H1 (cell line): ENCODE measurements at regions not wholly inside any gene's neighbourhood (a gene's known extent, or its start where the extent isn't known, plus 50 kb on each side); places are given as distances from the start of the nearest gene placed in this dataset.

Experiments used
- CTCF ChIA-PET: fragments of 300-600 bp; sonication (Branson Sonifier 250); formaldehyde crosslinking; loops from one replicate; lab custom pipeline; 2021; ENCODE audit not compliant: partially characterized antibody; lab: Charles Lee
- POLR2A ChIA-PET: fragments of 300-600 bp; sonication (Branson Sonifier 250); formaldehyde crosslinking; loops from one replicate; lab custom pipeline; 2021; ENCODE audit warnings: inconsistent platforms; ENCODE audit not compliant: partially characterized antibody; lab: Charles Lee
- DNase-seq, 2 experiments: peaks; one replicate each; pipeline versions ENCODE4 v3.0.0 to v3.0.0-alpha.2; 2010 to 2022; ENCODE audit warnings: low spot score in 2 of 2, low read depth in 1 of 2, mixed read lengths in 1 of 2
- FAIRE-seq: peaks from 2 replicates; lab custom pipeline; 2011; peaks lifted over from hg19 to GRCh38; lab: Jason Lieb, UNC
- H2AFZ ChIP-seq: 2 replicates; pipeline ENCODE4 v1.8.1; 2012; ENCODE audit warnings: low read length, inconsistent platforms
- H2AK5ac ChIP-seq: 2 replicates; pipeline ENCODE4 v1.6.1; 2013; ENCODE audit warnings: low read depth, low read length
- H2BK120ac ChIP-seq: replicated peaks from 2 replicates; pipeline ENCODE3; 2013; ENCODE audit warnings: low read depth, low read length, inconsistent platforms
- H2BK12ac ChIP-seq: 2 replicates; pipeline ENCODE4 v1.6.1; 2013; ENCODE audit warnings: low read depth, low read length
- H2BK15ac ChIP-seq: 2 replicates; pipeline ENCODE4 v1.6.1; 2013; ENCODE audit warnings: low read length
- H2BK20ac ChIP-seq: 2 replicates; pipeline ENCODE4 v1.6.1; 2013; ENCODE audit warnings: low read length
- H2BK5ac ChIP-seq: 2 replicates; pipeline ENCODE4 v1.6.1; 2013; ENCODE audit warnings: low read depth, low read length
- H3K14ac ChIP-seq: 2 replicates; pipeline ENCODE4 v1.6.1; 2013; ENCODE audit warnings: inconsistent platforms; ENCODE audit not compliant: insufficient read length
- H3K18ac ChIP-seq: 2 replicates; pipeline ENCODE4 v1.6.1; 2013; ENCODE audit warnings: low read length; ENCODE audit errors: extremely low read depth
- H3K23ac ChIP-seq: 2 replicates; pipeline ENCODE4 v1.6.1; 2013; ENCODE audit warnings: inconsistent platforms; ENCODE audit not compliant: insufficient read length
- H3K23me2 ChIP-seq: 2 replicates; pipeline ENCODE4 v1.6.1; 2013; ENCODE audit warnings: low read depth, low read length
- H3K27ac ChIP-seq: 2 replicates; pipeline ENCODE4 v1.6.1; 2011; ENCODE audit warnings: low read depth, low read length, inconsistent platforms
- H3K27me3 ChIP-seq, 4 experiments: replicated peaks in 1 of 4; 1 replicate in 1 of 4; 2 replicates in 3 of 4; pipeline versions ENCODE4 v1.6.1 to v1.8.1; 2011 to 2013; ENCODE audit warnings: low read length in 3 of 4, mild to moderate bottlenecking in 3 of 4, inconsistent platforms in 2 of 4, mixed read lengths in 2 of 4, moderate library complexity in 1 of 4; ENCODE audit not compliant: control insufficient read depth in 3 of 4, insufficient read depth in 3 of 4; ENCODE audit errors: extremely low read depth in 1 of 4
- H3K36me3 ChIP-seq, 4 experiments: 2 replicates each; pipeline versions ENCODE4 v1.6.1 to v1.8.1; 2011 to 2013; ENCODE audit warnings: mild to moderate bottlenecking in 4 of 4, low read length in 3 of 4, moderate library complexity in 2 of 4, control low read depth in 1 of 4, inconsistent platforms in 1 of 4; ENCODE audit not compliant: insufficient read depth in 4 of 4, control insufficient read depth in 2 of 4
- H3K4ac ChIP-seq: replicated peaks from 2 replicates; pipeline ENCODE3; 2013; ENCODE audit warnings: low read length, low read depth, mixed read lengths, inconsistent platforms; ENCODE audit not compliant: insufficient read length
- H3K4me1 ChIP-seq, 4 experiments: replicated peaks in 1 of 4; 1 replicate in 1 of 4; 2 replicates in 3 of 4; pipeline versions ENCODE4 v1.6.1 to v1.8.1; 2011 to 2013; ENCODE audit warnings: low read length in 3 of 4, inconsistent platforms in 2 of 4, mixed read lengths in 1 of 4; ENCODE audit not compliant: insufficient read depth in 4 of 4, control insufficient read depth in 3 of 4
- H3K4me2 ChIP-seq, 2 experiments: 2 replicates each; pipeline versions ENCODE4 v1.6.1 to v1.8.1; 2011 to 2013; ENCODE audit warnings: low read depth in 2 of 2, low read length in 2 of 2, control low read depth in 1 of 2, inconsistent platforms in 1 of 2, mild to moderate bottlenecking in 1 of 2; ENCODE audit not compliant: insufficient read depth in 1 of 2
- H3K4me3 ChIP-seq, 4 experiments: fragments of 200-600, 300-600 bp in 1 of 4; sonication (generic), shearing (Covaris generic), sonication (Bioruptor Twin) in 1 of 4; 2 replicates each; pipeline versions ENCODE4 v1.5.1 to v1.8.1; 2011 to 2016; ENCODE audit warnings: low read length in 4 of 4, low read depth in 3 of 4, control low read depth in 2 of 4, inconsistent platforms in 2 of 4, mild to moderate bottlenecking in 2 of 4, mixed read lengths in 1 of 4, moderate library complexity in 1 of 4; ENCODE audit not compliant: insufficient read depth in 2 of 4; ENCODE audit errors: extremely low read depth in 1 of 4
- H3K56ac ChIP-seq: replicated peaks from 2 replicates; pipeline ENCODE3; 2013; ENCODE audit warnings: low read depth, mild to moderate bottlenecking, mixed read lengths, low read length, inconsistent platforms; ENCODE audit not compliant: insufficient read length
- H3K79me1 ChIP-seq: 2 replicates; pipeline ENCODE4 v1.6.1; 2013; ENCODE audit warnings: low read depth, low read length, control low read depth
- H3K79me2 ChIP-seq, 2 experiments: 2 replicates each; pipeline versions ENCODE4 v1.6.1 to v1.8.1; 2012 to 2013; ENCODE audit warnings: low read length in 2 of 2, mild to moderate bottlenecking in 2 of 2, inconsistent platforms in 1 of 2; ENCODE audit not compliant: insufficient read depth in 2 of 2, control insufficient read depth in 1 of 2
- H3K9ac ChIP-seq, 4 experiments: replicated peaks in 1 of 4; 1 replicate in 1 of 4; 2 replicates in 3 of 4; pipeline versions ENCODE4 v1.6.1 to v1.8.1; 2011 to 2013; ENCODE audit warnings: low read depth in 3 of 4, low read length in 3 of 4, control low read depth in 2 of 4, mild to moderate bottlenecking in 2 of 4, moderate library complexity in 2 of 4, inconsistent platforms in 1 of 4; ENCODE audit errors: extremely low read depth in 1 of 4
- H3K9me3 ChIP-seq, 2 experiments: 2 replicates each; pipeline versions ENCODE4 v1.6.1 to v1.8.1; 2012 to 2013; ENCODE audit warnings: mild to moderate bottlenecking in 2 of 2, moderate library complexity in 2 of 2, control low read depth in 1 of 2, inconsistent platforms in 1 of 2, low read depth in 1 of 2, low read length in 1 of 2, mixed read lengths in 1 of 2; ENCODE audit not compliant: insufficient read depth in 2 of 2
- H4K20me1 ChIP-seq, 2 experiments: replicated peaks in 1 of 2; 2 replicates each; pipeline versions ENCODE3 to v1.8.1; 2011 to 2013; ENCODE audit warnings: inconsistent platforms in 2 of 2, low read length in 2 of 2, mild to moderate bottlenecking in 1 of 2; ENCODE audit not compliant: insufficient read depth in 2 of 2, control insufficient read depth in 1 of 2
- H4K5ac ChIP-seq: 2 replicates; pipeline ENCODE4 v1.6.1; 2013; ENCODE audit warnings: low read length, low read depth, mixed read lengths, inconsistent platforms; ENCODE audit not compliant: insufficient read length
- H4K8ac ChIP-seq: 2 replicates; pipeline ENCODE4 v1.8.0; 2013; ENCODE audit warnings: mild to moderate bottlenecking, moderate library complexity, low read length, inconsistent platforms; ENCODE audit not compliant: insufficient read depth; ENCODE audit errors: extremely low read depth
- H4K91ac ChIP-seq: replicated peaks from 2 replicates; pipeline ENCODE3; 2013; ENCODE audit warnings: low read length, mixed read lengths, inconsistent platforms; ENCODE audit not compliant: insufficient read length
- CHD1 ChIP-seq: IDR thresholded peaks from 2 replicates; pipeline ENCODE4 v1.6.1; 2012; ENCODE audit warnings: low read depth, low read length, improper control_type of control experiment
- CREB1 ChIP-seq: IDR thresholded peaks from 2 replicates; pipeline ENCODE4 v1.6.1; 2012; ENCODE audit warnings: inconsistent platforms
- CTCF ChIP-seq, 3 experiments: IDR thresholded peaks; 1 replicate in 2 of 3; 2 replicates in 1 of 3; pipeline versions ENCODE4 v1.5.1 to v1.6.1; 2011; ENCODE audit warnings: low read length in 3 of 3, mild to moderate bottlenecking in 3 of 3, inconsistent platforms in 2 of 3, low read depth in 1 of 3, moderate library complexity in 1 of 3; ENCODE audit not compliant: insufficient read depth in 1 of 3; ENCODE audit errors: control extremely low read depth in 1 of 3
- EGR1 ChIP-seq: IDR thresholded peaks from 2 replicates; pipeline ENCODE4 v1.6.1; 2011; ENCODE audit warnings: low read depth, low read length, borderline replicate concordance
- GTF2F1 ChIP-seq: IDR thresholded peaks from 2 replicates; pipeline ENCODE4 v1.6.1; 2012; ENCODE audit warnings: low read depth, low read length, improper control_type of control experiment, borderline replicate concordance
- RAD21 ChIP-seq, 2 experiments: IDR thresholded peaks in 1 of 2; conservative IDR thresholded peaks in 1 of 2; 2 replicates each; pipeline ENCODE4 v1.6.1; 2011; ENCODE audit warnings: low read depth in 2 of 2, low read length in 2 of 2, improper control_type of control experiment in 1 of 2, inconsistent platforms in 1 of 2, mild to moderate bottlenecking in 1 of 2, moderate library complexity in 1 of 2
- TCF12 ChIP-seq: IDR thresholded peaks from 2 replicates; pipeline ENCODE4 v1.6.1; 2011; ENCODE audit warnings: low read depth, mild to moderate bottlenecking, low read length
- YY1 ChIP-seq: IDR thresholded peaks from 2 replicates; pipeline ENCODE4 v1.6.1; 2011; ENCODE audit warnings: low read depth, mild to moderate bottlenecking, low read length
- WGBS, 2 experiments: shearing (Covaris generic) in 1 of 2; methylation state at CpG; one replicate each; pipeline versions ENCODE4 v1.1.6 to v1.1.7; 2013 to 2015; ENCODE audit warnings: low lambda C conversion rate in 2 of 2, mixed read lengths in 2 of 2, inconsistent platforms in 1 of 2, low coverage in 1 of 2, missing lambda C conversion rate in 1 of 2; ENCODE audit not compliant: insufficient replicate concordance in 2 of 2, insufficient coverage in 1 of 2, insufficient read length in 1 of 2; ENCODE audit errors: extremely low coverage in 1 of 2, missing lambda C conversion rate in 1 of 2; 5-methylcytosine and 5-hydroxymethylcytosine counted together
- TF ChIP-seq, protein P1 (sequence below): IDR thresholded peaks from 2 replicates; pipeline ENCODE4 v1.6.1; 2012; ENCODE audit warnings: inconsistent platforms

DNA sequence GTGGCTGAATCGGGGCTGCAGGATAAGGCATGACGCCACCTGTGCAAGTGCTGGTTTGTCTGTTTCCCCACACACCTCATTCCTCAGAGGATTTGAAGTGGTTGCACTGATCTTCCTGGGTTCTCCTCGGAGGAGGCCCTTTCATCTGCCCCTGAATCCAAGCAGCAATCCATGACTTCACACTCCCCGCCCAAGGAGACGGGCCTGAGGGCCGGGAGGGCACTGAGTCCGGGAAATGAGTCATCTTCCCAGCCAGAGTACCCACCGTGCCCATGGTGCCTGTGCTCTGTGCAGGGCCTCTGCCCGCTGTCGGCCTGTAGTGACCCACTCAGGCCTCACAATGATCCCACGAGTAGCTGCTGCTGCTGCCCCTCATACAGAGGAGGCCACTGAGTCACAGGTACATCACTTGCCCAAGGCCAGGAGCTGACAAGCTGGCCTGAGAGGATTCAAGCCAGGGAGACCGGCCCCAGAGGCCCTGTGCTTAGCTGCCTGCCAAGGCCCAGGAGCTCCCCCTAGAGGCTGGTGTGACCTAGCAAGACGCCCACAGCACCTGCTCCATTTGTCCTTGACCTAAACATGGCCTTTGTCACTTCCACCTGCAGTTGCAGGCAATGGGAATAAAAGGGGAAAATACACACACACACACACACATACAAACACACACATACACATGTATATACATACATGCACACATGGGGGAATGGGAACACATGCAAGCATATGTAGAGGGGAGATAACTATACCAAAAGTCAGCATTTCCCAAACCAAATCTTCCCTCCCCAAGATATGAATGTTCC, 240.0 kb downstream of the C16orf95 start:
- Histone ChIP-seq H2AFZ (no peak overlapping the region), H3K23ac (no peak overlapping the region), H2BK12ac (0 out of 2 replicates have a peak overlapping the region, but pooled peaks have one; percentile 55), H2BK120ac (no peak overlapping the region), H2BK20ac (no peak overlapping the region), H3K4ac (no peak overlapping the region), H4K8ac (peak overlapping the region; percentile 48; the same call in 1 of the 2 replicates), H3K4me1 (no peaks in the 10 kb centered on the region; a peak in 2 of 7 replicates), H3K4me3 (no peak overlapping the region), H3K9ac (no peak overlapping the region), H3K27me3 (no peaks in the 10 kb centered on the region), H4K5ac (no peak overlapping the region), H3K23me2 (no peaks in the 10 kb centered on the region), H2BK5ac (no peak overlapping the region), H2AK5ac (no peak overlapping the region), H3K79me2 (no peaks in the 10 kb centered on the region), H3K27ac (no peak overlapping the region), H3K9me3 (peaks cover 11 to 21% of the 10 kb centered on the region in 2 experiments), H3K4me2 (no peak overlapping the region), H3K79me1 (no peaks in the 10 kb centered on the region), H3K14ac (no peak overlapping the region), H4K20me1 (peaks cover 0 to 2% of the 10 kb centered on the region in 2 experiments), H4K91ac (no peak overlapping the region), H2BK15ac (no peak overlapping the region), H3K36me3 (no peaks in the 10 kb centered on the region), H3K18ac (no peak overlapping the region), H3K56ac (no peak overlapping the region)
- peak; percentile 65 to 91 for DNase-seq
- WGBS, 2 experiments: 73% methylated on average over 12 of the region's 13 CpGs; no CpG with 5 or more reads in 1 of the 2 experiments
- FAIRE-seq: peak; percentile 71
- ChIA-PET CTCF (interaction anchor here (0.6 to 7.4 kb wide), 42 partner anchors 8 to 1323 kb away, joined by 3 to 48 read pairs (median 3); no protein-coding TSS in a partner anchor), POLR2A (interaction anchor here (0.6 kb wide), 1 partner anchor 157 kb away, joined by 3 read pairs; no protein-coding TSS in a partner anchor)
- TF ChIP-seq CREB1 (peak; percentile 42; the same call in 1 of the 2 replicates), EGR1 (no peak; the same call in 1 of the 2 replicates), TCF12 (peak; percentile 77; the same call in 1 of the 2 replicates), RAD21 (IDR thresholded peaks at IDR 0.05 in 1 of 2, conservative IDR thresholded peaks at IDR 0.05 in 1 of 2; ENCODE audit: low read depth in 2 of 2, low read length in 2 of 2) (peak; percentile 80 to 86), GTF2F1 (no peak), CTCF (IDR thresholded peaks at IDR 0.05; ENCODE audit: control extremely low read depth in 1 of 3, insufficient read depth in 1 of 3, low read depth in 1 of 3, low read length in 3 of 3) (peak; percentile 88 to 97 (median 93)), CHD1 (no peak), YY1 (0 out of 2 replicates have a peak, but pooled peaks have one; percentile 22)
- TF ChIP-seq, protein P1, sequence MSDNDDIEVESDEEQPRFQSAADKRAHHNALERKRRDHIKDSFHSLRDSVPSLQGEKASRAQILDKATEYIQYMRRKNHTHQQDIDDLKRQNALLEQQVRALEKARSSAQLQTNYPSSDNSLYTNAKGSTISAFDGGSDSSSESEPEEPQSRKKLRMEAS: peak; percentile 49
